ENCODE measurements at regions not wholly inside any gene's neighbourhood (a gene's known extent, or its start where the extent isn't known, plus 50 kb on each side); places are given as distances from the start of the nearest gene placed in this dataset.

DNA sequence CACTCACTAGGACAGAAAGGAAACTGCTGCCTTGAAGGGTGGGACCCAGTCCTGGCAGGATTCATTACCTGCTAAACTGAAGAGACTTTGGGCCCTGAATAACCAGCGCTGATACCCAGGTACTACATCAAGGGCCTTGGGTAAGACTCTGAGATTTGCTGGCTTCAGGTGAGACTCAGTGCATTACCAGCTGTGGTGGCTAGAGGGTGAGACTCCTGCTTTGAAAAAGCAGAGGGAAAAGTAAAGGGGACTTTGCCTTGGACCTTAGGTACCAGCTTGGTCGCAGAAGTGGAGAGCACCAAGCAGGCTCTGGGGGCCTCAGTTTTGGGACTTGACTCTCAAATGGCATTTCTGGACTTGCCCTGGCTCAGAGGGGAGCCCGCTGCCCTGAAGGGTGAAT, 673.3 kb downstream of the NXPH1 start:
- 67% methylated on average over 2 of the region's 3 CpGs; no CpG with 5 or more reads in 1 of the 2 experiments for WGBS, 2 experiments (ENCODE audit: extremely low coverage in 2 of 2, insufficient read length in 1 of 2)
- no peak overlapping the region for H3K56ac ChIP-seq (ENCODE audit: extremely low read depth, insufficient read depth, low read length)
- H3K4ac ChIP-seq (ENCODE audit: low read depth, low read length), result no peak overlapping the region
- no peak overlapping the region for H4K8ac ChIP-seq (ENCODE audit: low read depth in 2 of 2, low read length in 2 of 2)
- no peak overlapping the region for H2BK5ac ChIP-seq (ENCODE audit: low read depth, low read length, poor library complexity, severe bottlenecking)
- dilution Hi-C loops (cut with HindIII; ENCODE audit: low sequenced_read_pairs, unreplicated experiment) (no loop called here), in situ Hi-C loops (cut with MboI; ENCODE audit: low sequenced_read_pairs) (no loop called here), intact Hi-C loops (cut with micrococcal nuclease) (no loop called here)
- no peak overlapping the region for H3K4me3 ChIP-seq (ENCODE audit: insufficient read depth, low read depth, low read length)
- BruUV-seq (replicated peaks), result no TSS peak
- H3K79me1 ChIP-seq (ENCODE audit: low read depth in 1 of 2, low read length in 2 of 2), result no peaks in the 10 kb centered on the region
- H3K18ac ChIP-seq (ENCODE audit: low read depth, low read length), result no peak overlapping the region
- H2BK120ac ChIP-seq (ENCODE audit: low read depth, low read length), result no peak overlapping the region
- CTCF ChIA-PET, result no interaction called here
- H3K9me3 ChIP-seq (ENCODE audit: control insufficient read depth, insufficient read depth, low read length), result peaks cover 14% of the 10 kb centered on the region
- TF ChIP-seq, protein P1, sequence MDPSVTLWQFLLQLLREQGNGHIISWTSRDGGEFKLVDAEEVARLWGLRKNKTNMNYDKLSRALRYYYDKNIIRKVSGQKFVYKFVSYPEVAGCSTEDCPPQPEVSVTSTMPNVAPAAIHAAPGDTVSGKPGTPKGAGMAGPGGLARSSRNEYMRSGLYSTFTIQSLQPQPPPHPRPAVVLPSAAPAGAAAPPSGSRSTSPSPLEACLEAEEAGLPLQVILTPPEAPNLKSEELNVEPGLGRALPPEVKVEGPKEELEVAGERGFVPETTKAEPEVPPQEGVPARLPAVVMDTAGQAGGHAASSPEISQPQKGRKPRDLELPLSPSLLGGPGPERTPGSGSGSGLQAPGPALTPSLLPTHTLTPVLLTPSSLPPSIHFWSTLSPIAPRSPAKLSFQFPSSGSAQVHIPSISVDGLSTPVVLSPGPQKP (IDR thresholded peaks at IDR 0.05; ENCODE audit: borderline replicate concordance, low read depth, low read length), result no peak
- TF ChIP-seq, protein P2, sequence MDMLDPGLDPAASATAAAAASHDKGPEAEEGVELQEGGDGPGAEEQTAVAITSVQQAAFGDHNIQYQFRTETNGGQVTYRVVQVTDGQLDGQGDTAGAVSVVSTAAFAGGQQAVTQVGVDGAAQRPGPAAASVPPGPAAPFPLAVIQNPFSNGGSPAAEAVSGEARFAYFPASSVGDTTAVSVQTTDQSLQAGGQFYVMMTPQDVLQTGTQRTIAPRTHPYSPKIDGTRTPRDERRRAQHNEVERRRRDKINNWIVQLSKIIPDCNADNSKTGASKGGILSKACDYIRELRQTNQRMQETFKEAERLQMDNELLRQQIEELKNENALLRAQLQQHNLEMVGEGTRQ (IDR thresholded peaks at IDR 0.05; ENCODE audit: low read depth, low read length), result no peak
- no peak for TF ChIP-seq POLR2A (IDR thresholded peaks at IDR 0.05; ENCODE audit: low read depth, low read length)
- no peak for TF ChIP-seq MXI1 (IDR thresholded peaks at IDR 0.05; ENCODE audit: borderline replicate concordance, low read depth, low read length)
- TF ChIP-seq FOS (IDR thresholded peaks at IDR 0.05; ENCODE audit: low read depth, low read length), result no peak
- TF ChIP-seq, protein P3, sequence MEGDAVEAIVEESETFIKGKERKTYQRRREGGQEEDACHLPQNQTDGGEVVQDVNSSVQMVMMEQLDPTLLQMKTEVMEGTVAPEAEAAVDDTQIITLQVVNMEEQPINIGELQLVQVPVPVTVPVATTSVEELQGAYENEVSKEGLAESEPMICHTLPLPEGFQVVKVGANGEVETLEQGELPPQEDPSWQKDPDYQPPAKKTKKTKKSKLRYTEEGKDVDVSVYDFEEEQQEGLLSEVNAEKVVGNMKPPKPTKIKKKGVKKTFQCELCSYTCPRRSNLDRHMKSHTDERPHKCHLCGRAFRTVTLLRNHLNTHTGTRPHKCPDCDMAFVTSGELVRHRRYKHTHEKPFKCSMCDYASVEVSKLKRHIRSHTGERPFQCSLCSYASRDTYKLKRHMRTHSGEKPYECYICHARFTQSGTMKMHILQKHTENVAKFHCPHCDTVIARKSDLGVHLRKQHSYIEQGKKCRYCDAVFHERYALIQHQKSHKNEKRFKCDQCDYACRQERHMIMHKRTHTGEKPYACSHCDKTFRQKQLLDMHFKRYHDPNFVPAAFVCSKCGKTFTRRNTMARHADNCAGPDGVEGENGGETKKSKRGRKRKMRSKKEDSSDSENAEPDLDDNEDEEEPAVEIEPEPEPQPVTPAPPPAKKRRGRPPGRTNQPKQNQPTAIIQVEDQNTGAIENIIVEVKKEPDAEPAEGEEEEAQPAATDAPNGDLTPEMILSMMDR (conservative IDR thresholded peaks at IDR 0.05; ENCODE audit: low read depth, low read length), result no peak
- no peak for TF ChIP-seq RCOR1 (IDR thresholded peaks at IDR 0.05; ENCODE audit: insufficient replicate concordance, low read length)
- TF ChIP-seq RAD21 (IDR thresholded peaks at IDR 0.05; ENCODE audit: low read length), result no peak
- TF ChIP-seq BHLHE40 (IDR thresholded peaks at IDR 0.05; ENCODE audit: low read depth, low read length), result no peak
- TF ChIP-seq CHD1 (IDR thresholded peaks at IDR 0.05; ENCODE audit: low read depth, low read length), result no peak
- TF ChIP-seq MAZ (IDR thresholded peaks at IDR 0.05; ENCODE audit: borderline replicate concordance, low read depth, low read length), result no peak
- TF ChIP-seq MAFK (IDR thresholded peaks at IDR 0.05; ENCODE audit: low read depth, low read length), result no peak
- TF ChIP-seq NFE2L2 (IDR thresholded peaks at IDR 0.05; ENCODE audit: low read depth, low read length), result no peak
- TF ChIP-seq SMC3 (IDR thresholded peaks at IDR 0.05; ENCODE audit: low read depth, low read length), result no peak
- TF ChIP-seq CEBPB (IDR thresholded peaks at IDR 0.05; ENCODE audit: low read depth, low read length), result no peak
- H3K4me2 ChIP-seq (ENCODE audit: low read depth, low read length), result no peak overlapping the region
- POLR2A ChIA-PET (ENCODE audit: unreplicated experiment), result no interaction called here
- H3K9me1 ChIP-seq (ENCODE audit: insufficient read depth, low read length), result no peaks in the 10 kb centered on the region
- H4K20me1 ChIP-seq (ENCODE audit: insufficient read depth, low read length), result no peaks in the 10 kb centered on the region
- no peak overlapping the region for H2AFZ ChIP-seq (replicated peaks; ENCODE audit: low read length, poor library complexity)
- no peaks in the 10 kb centered on the region for H3K36me3 ChIP-seq (ENCODE audit: control insufficient read depth, insufficient read depth, low read length)
- ATAC-seq (ENCODE audit: low read depth) (no peak), DNase-seq (no peak)
- no peaks in the 10 kb centered on the region for H3K27me3 ChIP-seq (ENCODE audit: control insufficient read depth, insufficient read depth, low read length)
- H2AK9ac ChIP-seq (replicated peaks; ENCODE audit: low read depth, low read length, poor library complexity), result no peak overlapping the region
- H3K14ac ChIP-seq (replicated peaks; ENCODE audit: low read depth, low read length), result no peak overlapping the region
- H2BK20ac ChIP-seq (ENCODE audit: low read depth, low read length), result no peak overlapping the region
- no peak overlapping the region for H2BK15ac ChIP-seq (ENCODE audit: low read depth, low read length)
- H4K91ac ChIP-seq (ENCODE audit: insufficient read depth, low read depth, low read length), result no peak overlapping the region
- H3K4me1 ChIP-seq (ENCODE audit: control insufficient read depth, insufficient read depth, low read length), result no peaks in the 10 kb centered on the region
- H2AK5ac ChIP-seq (ENCODE audit: low read depth, low read length), result no peak overlapping the region
- H4K5ac ChIP-seq (ENCODE audit: low read depth, low read length), result no peak overlapping the region
- no peak overlapping the region for H3K27ac ChIP-seq (ENCODE audit: insufficient read depth, low read length)
- no peak overlapping the region for H3K23ac ChIP-seq (ENCODE audit: low read depth, low read length)
- H3K9ac ChIP-seq (ENCODE audit: low read depth, low read length), result no peak overlapping the region

Measured in IMR-90 (cell line).